ENCODE measurements at regions not wholly inside any gene's neighbourhood (a gene's known extent, or its start where the extent isn't known, plus 50 kb on each side); places are given as distances from the start of the nearest gene placed in this dataset.

DNA sequence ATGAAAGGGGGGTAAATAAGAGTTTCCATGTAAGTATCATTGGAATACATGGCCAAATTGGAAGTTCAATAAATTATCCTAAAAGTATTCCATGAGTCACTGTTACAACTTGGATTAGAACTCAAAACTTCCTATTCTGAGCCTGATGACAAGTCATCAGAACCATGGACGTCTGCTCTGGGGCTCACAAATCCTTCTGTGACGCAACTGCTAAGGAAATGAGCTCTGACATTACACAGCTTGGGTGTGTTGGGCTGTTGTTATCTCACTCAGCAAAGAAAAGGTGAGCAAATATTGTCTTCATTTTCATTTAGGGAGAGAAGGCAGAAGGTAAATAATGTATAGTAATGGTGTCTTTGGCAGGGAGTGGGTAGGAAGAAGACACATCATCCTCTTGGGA, 214.8 kb upstream of the ADO start:
- ATAC-seq (no peak), DNase-seq (ENCODE audit: low spot score) (no peak)
- Mint-ChIP-seq H3K9me3 (no peaks in the 10 kb centered on the region), H3K36me3 (ENCODE audit: low read depth) (no peaks in the 10 kb centered on the region; the same call in 2 of the 3 replicates), H3K27me3 (ENCODE audit: insufficient read depth, low read depth, poor library complexity) (peaks cover 4% of the 10 kb centered on the region), H3K27ac (no peak overlapping the region), H3K4me1 (peaks cover 3% of the 10 kb centered on the region; the same call in 2 of the 3 replicates), H3K4me3 (no peak overlapping the region)
- Histone ChIP-seq H3K79me2 (replicated peaks; ENCODE audit: insufficient read depth) (no peaks in the 10 kb centered on the region), H4K20me1 (replicated peaks; ENCODE audit: insufficient read depth) (no peaks in the 10 kb centered on the region), H3K4me2 (no peak overlapping the region), H3K27ac (ENCODE audit: low read depth) (no peak overlapping the region), H3F3A (replicated peaks; ENCODE audit: low read depth) (no peaks in the 10 kb centered on the region), H3K36me3 (ENCODE audit: insufficient read depth) (no peaks in the 10 kb centered on the region), H3K9me2 (ENCODE audit: insufficient read depth) (no peaks in the 10 kb centered on the region), H3K4me1 (ENCODE audit: insufficient read depth) (no peaks in the 10 kb centered on the region), H2AFZ (no peak overlapping the region), H3K4me3 (no peak overlapping the region), H3K27me3 (ENCODE audit: insufficient read depth) (no peaks in the 10 kb centered on the region)
- TF ChIP-seq JUNB (IDR thresholded peaks at IDR 0.05; ENCODE audit: unreplicated experiment) (no peak), EZH2phosphoT487 (IDR thresholded peaks at IDR 0.05; ENCODE audit: unreplicated experiment) (no peak), ETS1 (IDR thresholded peaks at IDR 0.05) (no peak)

GRCh38 chr10:62590306-62590705, 214.2 kb upstream of the ADO start:
- Mint-ChIP-seq H3K9me3 (no peaks in the 10 kb centered on the region), H3K4me3 (no peak overlapping the region), H3K27me3 (ENCODE audit: insufficient read depth, low read depth, poor library complexity) (peaks cover 6% of the 10 kb centered on the region), H3K36me3 (ENCODE audit: low read depth) (no peaks in the 10 kb centered on the region; the same call in 2 of the 3 replicates), H3K4me1 (peaks cover 3% of the 10 kb centered on the region; the same call in 2 of the 3 replicates), H3K27ac (no peak overlapping the region)
- no peak for ATAC-seq
- Histone ChIP-seq H3K4me2 (no peak overlapping the region), H3K79me2 (replicated peaks; ENCODE audit: insufficient read depth) (no peaks in the 10 kb centered on the region), H2AFZ (no peak overlapping the region), H3K27me3 (ENCODE audit: insufficient read depth) (no peaks in the 10 kb centered on the region), H3K9me2 (ENCODE audit: insufficient read depth) (no peaks in the 10 kb centered on the region), H3K36me3 (ENCODE audit: insufficient read depth) (no peaks in the 10 kb centered on the region), H3K4me3 (no peak overlapping the region), H4K20me1 (replicated peaks; ENCODE audit: insufficient read depth) (no peaks in the 10 kb centered on the region), H3F3A (replicated peaks; ENCODE audit: low read depth) (no peaks in the 10 kb centered on the region), H3K4me1 (ENCODE audit: insufficient read depth) (no peaks in the 10 kb centered on the region), H3K27ac (ENCODE audit: low read depth) (no peak overlapping the region)
- TF ChIP-seq NANOG (IDR thresholded peaks at IDR 0.05; ENCODE audit: borderline replicate concordance) (no peak), CTCF (conservative IDR thresholded peaks at IDR 0.05; ENCODE audit: low read depth in 2 of 2) (no peak), ZNF114 (CRISPR knock-in tag; IDR thresholded peaks at IDR 0.05) (no peak), STAT1 (IDR thresholded peaks at IDR 0.05; ENCODE audit: unreplicated experiment) (no peak), CREB1 (CRISPR knock-in tag; IDR thresholded peaks at IDR 0.05; ENCODE audit: low read depth) (no peak), ZNF331 (CRISPR knock-in tag; IDR thresholded peaks at IDR 0.05; ENCODE audit: low read depth) (no peak), POLR2AphosphoS5 (IDR thresholded peaks at IDR 0.05; ENCODE audit: low read depth) (no peak)
- DNase-seq (ENCODE audit: low spot score), result no peak
